Activated naive CD8-positive, alpha-beta T cell treated with anti-CD3 and anti-CD28 coated beads, Interleukin-2, amount 50 U/mL, for 16 hours (primary cell): ENCODE measurements at regions not wholly inside any gene's neighbourhood (a gene's known extent, or its start where the extent isn't known, plus 50 kb on each side); places are given as distances from the start of the nearest gene placed in this dataset.

ENCODE experiments used
- DNase-seq: peaks from one replicate; pipeline ENCODE4 v3.0.0-alpha.2; 2020; ENCODE audit warnings: low read depth, low spot score

- no peak for DNase-seq
Observed at GRCh38 chr1:239922778-239923522, 168.7 kb upstream of the FMN2 start.

GRCh38 chr1:239924741-239925350 is 166.8 kb upstream of the FMN2 start:
- no peak for DNase-seq

GRCh38 chr1:239926184-239926583 is 165.5 kb upstream of the FMN2 start:
- no peak for DNase-seq

- DNase-seq: no peak
Observed at GRCh38 chr1:239929317-239929716, 162.4 kb upstream of the FMN2 start.

GRCh38 chr1:239930686-239931262 is 160.9 kb upstream of the FMN2 start:
- no peak for DNase-seq

- DNase-seq: no peak
Observed at GRCh38 chr1:239931341-239931740, 160.3 kb upstream of the FMN2 start.

- no peak for DNase-seq
Observed at GRCh38 chr1:239939602-239940001, 152.1 kb upstream of the FMN2 start.

- DNase-seq: no peak
Observed at GRCh38 chr1:239943761-239944160, 147.9 kb upstream of the FMN2 start.

GRCh38 chr1:239944666-239945065 is 147.0 kb upstream of the FMN2 start:
- DNase-seq: no peak

- DNase-seq: no peak
Observed at GRCh38 chr1:239947801-239948200, 143.9 kb upstream of the FMN2 start.

GRCh38 chr1:239951511-239952140 is 140.1 kb upstream of the FMN2 start:
- no peak for DNase-seq

GRCh38 chr1:239952348-239953308 is 139.1 kb upstream of the FMN2 start:
- DNase-seq: no peak

- DNase-seq: no peak
Observed at GRCh38 chr1:239954836-239955235, 136.8 kb upstream of the FMN2 start.

GRCh38 chr1:239955431-239955830 is 136.3 kb upstream of the FMN2 start:
- no peak for DNase-seq

- no peak for DNase-seq
Observed at GRCh38 chr1:239956263-239956662, 135.4 kb upstream of the FMN2 start.

GRCh38 chr1:239958063-239958462 is 133.6 kb upstream of the FMN2 start:
- DNase-seq: no peak

GRCh38 chr1:239960366-239960765 is 131.3 kb upstream of the FMN2 start:
- no peak for DNase-seq

- DNase-seq: no peak
Observed at GRCh38 chr1:239963856-239964255, 127.8 kb upstream of the FMN2 start.

GRCh38 chr1:239976130-239976968 is 115.3 kb upstream of the FMN2 start:
- no peak for DNase-seq

- DNase-seq: no peak
Observed at GRCh38 chr1:239977416-239977815, 114.3 kb upstream of the FMN2 start.

- DNase-seq: no peak
Observed at GRCh38 chr1:239979456-239979855, 112.2 kb upstream of the FMN2 start.
